Muscle layer of colon (tissue), 2 donors: ENCODE measurements at regions not wholly inside any gene's neighbourhood (a gene's known extent, or its start where the extent isn't known, plus 50 kb on each side); places are given as distances from the start of the nearest gene placed in this dataset.

Source experiments
- H3K27ac ChIP-seq: one replicate; pipeline ENCODE4 v1.7.0; 2013; ENCODE audit warnings: low read depth, mild to moderate bottlenecking, low read length, moderate library complexity
- H3K27me3 ChIP-seq, 2 donors: one replicate each; pipeline ENCODE4 v1.7.0; 2013; ENCODE audit warnings: low read length in 2 of 2, mild to moderate bottlenecking in 2 of 2; ENCODE audit not compliant: insufficient read depth in 2 of 2, control insufficient read depth in 1 of 2
- H3K36me3 ChIP-seq: one replicate; pipeline ENCODE4 v1.7.0; 2013; ENCODE audit warnings: mild to moderate bottlenecking, low read length; ENCODE audit not compliant: insufficient read depth
- H3K4me1 ChIP-seq: one replicate; pipeline ENCODE4 v1.7.0; 2013; ENCODE audit warnings: mild to moderate bottlenecking, low read length; ENCODE audit not compliant: insufficient read depth
- H3K4me3 ChIP-seq, 2 donors: one replicate each; pipeline ENCODE4 v1.7.0; 2013; ENCODE audit warnings: low read length in 2 of 2, low read depth in 1 of 2, mild to moderate bottlenecking in 1 of 2, moderate library complexity in 1 of 2
- H3K9ac ChIP-seq: one replicate; pipeline ENCODE4 v1.7.0; 2013; ENCODE audit warnings: low read length
- H3K9me3 ChIP-seq: one replicate; pipeline ENCODE4 v1.7.0; 2013; ENCODE audit warnings: mild to moderate bottlenecking, low read length
- donor health status: abdominal sarcoma.
- donor health status: Adenocarcinoma of cecum.

GRCh38 chr20:57890202-57890800 is 180.5 kb upstream of the PMEPA1 start:
- no peaks in the 10 kb centered on the region for H3K4me1 ChIP-seq
- no peak overlapping the region for H3K9ac ChIP-seq
- H3K4me3 ChIP-seq, result no peak overlapping the region
- no peaks in the 10 kb centered on the region for H3K36me3 ChIP-seq
- no peaks in the 10 kb centered on the region for H3K27me3 ChIP-seq
- H3K9me3 ChIP-seq, result no peaks in the 10 kb centered on the region
- no peak overlapping the region for H3K27ac ChIP-seq

GRCh38 chr20:57888591-57888990 is 178.8 kb upstream of the PMEPA1 start:
- Histone ChIP-seq H3K27me3 (no peaks in the 10 kb centered on the region), H3K4me3 (no peak overlapping the region), H3K9me3 (no peaks in the 10 kb centered on the region), H3K9ac (no peak overlapping the region), H3K36me3 (no peaks in the 10 kb centered on the region), H3K4me1 (no peaks in the 10 kb centered on the region), H3K27ac (no peak overlapping the region)

- Histone ChIP-seq H3K4me1 (peaks cover 15% of the 10 kb centered on the region), H3K36me3 (no peaks in the 10 kb centered on the region), H3K27ac (no peak overlapping the region), H3K9ac (no peak overlapping the region), H3K27me3 (no peaks in the 10 kb centered on the region), H3K9me3 (no peaks in the 10 kb centered on the region), H3K4me3 (no peak overlapping the region)
These were observed 175.1 kb upstream of the PMEPA1 start for GRCh38 chr20:57884956-57885355.

DNA sequence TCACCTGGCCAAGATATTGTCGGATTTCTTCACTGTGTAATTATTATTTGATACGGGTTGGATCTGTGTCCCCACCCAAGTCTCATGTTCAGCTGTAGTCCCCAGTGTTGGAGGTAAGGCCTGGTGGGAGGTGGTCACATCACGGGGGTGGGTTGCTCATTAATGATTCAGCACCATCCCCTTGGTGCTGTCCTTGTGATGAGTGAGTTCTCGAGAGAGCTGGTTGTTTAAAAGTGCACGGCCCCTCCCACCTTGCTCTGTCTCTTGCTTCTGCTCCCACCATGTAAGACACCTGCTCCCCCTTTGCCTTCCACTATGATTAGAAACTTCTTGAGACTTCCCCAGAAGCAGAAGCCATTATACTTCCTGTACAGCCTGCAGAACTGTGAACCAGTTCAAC is 173.9 kb upstream of the PMEPA1 start:
- Histone ChIP-seq H3K4me1 (peaks cover 15% of the 10 kb centered on the region), H3K27me3 (no peaks in the 10 kb centered on the region), H3K27ac (no peak overlapping the region), H3K4me3 (no peak overlapping the region), H3K9me3 (no peaks in the 10 kb centered on the region), H3K9ac (no peak overlapping the region), H3K36me3 (no peaks in the 10 kb centered on the region)

DNA sequence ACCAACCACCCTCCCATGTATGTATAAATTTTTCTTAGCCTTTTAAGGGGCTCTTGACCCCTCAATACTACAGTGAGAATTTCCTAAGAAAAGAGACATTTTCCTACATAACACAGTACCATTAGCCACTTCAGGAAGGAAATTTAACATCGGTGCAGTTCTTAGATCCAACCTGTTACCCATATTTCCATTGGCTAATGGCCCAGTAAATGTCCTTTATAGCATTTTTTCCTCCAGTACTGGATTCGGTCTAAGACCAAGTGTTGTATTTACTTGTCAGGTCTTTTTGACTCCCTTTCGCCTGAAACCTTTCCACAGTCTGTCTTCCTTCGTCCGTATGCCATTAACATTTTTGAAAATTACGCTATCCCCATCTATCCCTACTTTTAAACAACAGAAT is 173.4 kb upstream of the PMEPA1 start:
- peaks cover 15% of the 10 kb centered on the region for H3K4me1 ChIP-seq
- no peak overlapping the region for H3K27ac ChIP-seq
- no peak overlapping the region for H3K4me3 ChIP-seq
- H3K9me3 ChIP-seq, result no peaks in the 10 kb centered on the region
- no peak overlapping the region for H3K9ac ChIP-seq
- no peaks in the 10 kb centered on the region for H3K36me3 ChIP-seq
- no peaks in the 10 kb centered on the region for H3K27me3 ChIP-seq

- H3K9me3 ChIP-seq, result no peaks in the 10 kb centered on the region
- H3K27ac ChIP-seq, result no peak overlapping the region
- no peaks in the 10 kb centered on the region for H3K27me3 ChIP-seq
- H3K4me1 ChIP-seq, result peaks cover 15% of the 10 kb centered on the region
- no peak overlapping the region for H3K9ac ChIP-seq
- no peaks in the 10 kb centered on the region for H3K36me3 ChIP-seq
- no peak overlapping the region for H3K4me3 ChIP-seq
These were observed 172.8 kb upstream of the PMEPA1 start for GRCh38 chr20:57882451-57883161.

- Histone ChIP-seq H3K4me1 (peaks cover 15% of the 10 kb centered on the region), H3K4me3 (no peak overlapping the region), H3K9me3 (no peaks in the 10 kb centered on the region), H3K9ac (no peak overlapping the region), H3K36me3 (no peaks in the 10 kb centered on the region), H3K27me3 (no peaks in the 10 kb centered on the region), H3K27ac (no peak overlapping the region)
These were observed 171.9 kb upstream of the PMEPA1 start for GRCh38 chr20:57881466-57882385.

GRCh38 chr20:57880571-57880892 is 170.7 kb upstream of the PMEPA1 start:
- peaks cover 15% of the 10 kb centered on the region for H3K4me1 ChIP-seq
- no peaks in the 10 kb centered on the region for H3K27me3 ChIP-seq
- H3K27ac ChIP-seq, result no peak overlapping the region
- H3K4me3 ChIP-seq, result no peak overlapping the region
- H3K9ac ChIP-seq, result no peak overlapping the region
- no peaks in the 10 kb centered on the region for H3K36me3 ChIP-seq
- H3K9me3 ChIP-seq, result no peaks in the 10 kb centered on the region

DNA sequence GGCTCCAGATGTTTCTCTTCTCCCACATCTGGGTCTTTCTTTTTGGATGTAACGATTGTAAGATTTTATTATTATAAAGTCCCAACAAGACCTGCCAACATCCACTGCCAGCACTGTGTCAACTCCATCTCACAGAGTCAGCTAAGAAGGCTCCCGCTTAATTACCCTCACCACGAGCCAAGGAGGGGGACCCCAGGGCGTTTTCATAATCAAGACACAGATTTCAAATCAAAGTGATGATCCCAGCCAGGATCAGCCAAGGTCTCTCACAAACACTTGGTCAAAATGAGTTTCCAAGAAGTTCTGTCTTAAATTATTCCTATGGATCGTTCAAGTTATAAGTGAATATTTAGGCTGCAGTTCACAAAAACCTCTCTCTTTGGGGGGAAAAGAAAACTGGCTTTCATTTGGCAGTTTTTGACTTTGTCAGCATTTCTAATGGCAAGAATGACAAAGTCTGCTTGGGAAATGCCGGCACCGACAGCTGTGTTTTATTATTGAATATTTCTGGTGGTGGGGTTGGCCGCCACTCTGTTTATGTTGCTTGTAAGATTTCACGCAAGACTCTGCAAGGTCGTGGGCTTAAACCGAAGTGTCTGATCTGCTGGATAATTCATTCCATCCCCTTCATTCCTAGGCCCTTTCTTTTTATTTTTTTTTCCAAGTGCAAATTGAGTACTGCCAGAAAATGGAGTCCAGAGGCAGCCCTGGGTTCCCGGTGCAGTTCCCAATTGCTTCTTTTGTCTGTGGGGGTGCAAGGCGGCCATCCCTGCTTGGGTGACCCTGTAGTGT is 170.2 kb upstream of the PMEPA1 start:
- H3K4me3 ChIP-seq, result no peak overlapping the region
- H3K27ac ChIP-seq, result no peak overlapping the region

GRCh38 chr20:57879437-57879778 is 169.6 kb upstream of the PMEPA1 start:
- Histone ChIP-seq H3K36me3 (no peaks in the 10 kb centered on the region), H3K27me3 (no peaks in the 10 kb centered on the region), H3K9ac (no peak overlapping the region), H3K4me1 (peaks cover 15% of the 10 kb centered on the region), H3K27ac (no peak overlapping the region), H3K4me3 (no peak overlapping the region), H3K9me3 (no peaks in the 10 kb centered on the region)

More for the DNA sequence above, 170.2 kb upstream of the PMEPA1 start:
- Histone ChIP-seq H3K36me3 (no peaks in the 10 kb centered on the region), H3K27me3 (no peaks in the 10 kb centered on the region), H3K9ac (no peak overlapping the region), H3K9me3 (no peaks in the 10 kb centered on the region), H3K4me1 (peaks cover 15% of the 10 kb centered on the region)

DNA sequence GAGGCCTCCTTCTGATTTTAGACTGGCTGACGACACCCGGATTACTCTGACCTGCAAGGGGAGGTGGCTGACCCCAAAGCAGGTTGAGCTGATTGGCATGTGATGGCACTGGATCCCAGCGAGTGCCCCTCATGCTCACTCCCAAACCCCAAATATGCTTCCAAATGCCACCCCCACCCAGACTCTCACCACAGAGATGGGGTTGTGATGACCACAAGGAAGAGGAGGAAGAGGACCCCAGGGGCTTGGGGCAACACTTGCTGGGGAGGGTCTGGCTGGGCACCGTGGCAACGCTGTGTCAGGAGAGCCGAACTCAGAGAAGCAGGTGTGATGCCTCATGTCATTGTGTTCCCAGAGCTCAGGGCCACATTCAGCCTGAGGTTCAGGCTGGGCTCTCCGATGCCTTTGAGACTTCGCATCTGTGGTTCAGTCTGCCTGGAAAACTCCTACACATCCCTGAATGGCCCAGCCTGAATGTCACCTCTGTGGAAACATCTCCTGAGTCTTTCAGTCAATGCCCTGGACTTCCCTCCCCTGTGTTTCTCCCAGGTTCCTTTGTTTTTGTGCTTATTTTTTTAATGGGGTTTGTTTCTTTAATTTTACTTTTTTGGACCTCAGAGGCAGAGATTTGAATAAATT is 169.1 kb upstream of the PMEPA1 start:
- H3K36me3 ChIP-seq, result no peaks in the 10 kb centered on the region
- H3K4me3 ChIP-seq, result no peak overlapping the region
- H3K27me3 ChIP-seq, result no peaks in the 10 kb centered on the region
- peaks cover 15% of the 10 kb centered on the region for H3K4me1 ChIP-seq
- no peak overlapping the region for H3K27ac ChIP-seq
- H3K9me3 ChIP-seq, result no peaks in the 10 kb centered on the region
- H3K9ac ChIP-seq, result no peak overlapping the region
